ENCODE measurements at regions not wholly inside any gene's neighbourhood (a gene's known extent, or its start where the extent isn't known, plus 50 kb on each side); places are given as distances from the start of the nearest gene placed in this dataset.

- DNase-seq (ENCODE audit: low read depth): no peak
These were observed 174.0 kb upstream of the CDH20 start for GRCh38 chr18:61159246-61159645.

- no peak for DNase-seq (ENCODE audit: low read depth)
These were observed 168.9 kb upstream of the CDH20 start for GRCh38 chr18:61164321-61164720.

GRCh38 chr18:61167902-61168301 is 165.3 kb upstream of the CDH20 start:
- no peak for DNase-seq (ENCODE audit: low read depth)

- no peak for DNase-seq (ENCODE audit: low read depth)
These were observed 163.8 kb upstream of the CDH20 start for GRCh38 chr18:61169386-61169785.

- no peak for DNase-seq (ENCODE audit: low read depth)
These were observed 160.6 kb upstream of the CDH20 start for GRCh38 chr18:61172624-61173023.

- no peak for DNase-seq (ENCODE audit: low read depth)
These were observed 159.7 kb upstream of the CDH20 start for GRCh38 chr18:61173554-61173953.

- DNase-seq (ENCODE audit: low read depth): no peak
These were observed 149.4 kb upstream of the CDH20 start for GRCh38 chr18:61183798-61184197.

GRCh38 chr18:61187971-61188370 is 145.3 kb upstream of the CDH20 start:
- DNase-seq (ENCODE audit: low read depth): no peak

- no peak for DNase-seq (ENCODE audit: low read depth)
These were observed 143.9 kb upstream of the CDH20 start for GRCh38 chr18:61189376-61189775.

GRCh38 chr18:61194726-61195125 is 138.5 kb upstream of the CDH20 start:
- DNase-seq (ENCODE audit: low read depth): no peak

- no peak for DNase-seq (ENCODE audit: low read depth)
These were observed 136.5 kb upstream of the CDH20 start for GRCh38 chr18:61196750-61197149.

GRCh38 chr18:61198486-61198885 is 134.7 kb upstream of the CDH20 start:
- DNase-seq (ENCODE audit: low read depth): no peak

GRCh38 chr18:61199171-61199848 is 133.9 kb upstream of the CDH20 start:
- no peak for DNase-seq (ENCODE audit: low read depth)

GRCh38 chr18:61201511-61201910 is 131.7 kb upstream of the CDH20 start:
- DNase-seq (ENCODE audit: low read depth): no peak

- no peak for DNase-seq (ENCODE audit: low read depth)
These were observed 130.1 kb upstream of the CDH20 start for GRCh38 chr18:61203151-61203550.

GRCh38 chr18:61209801-61210200 is 123.4 kb upstream of the CDH20 start:
- no peak for DNase-seq (ENCODE audit: low read depth)

GRCh38 chr18:61216051-61216450 is 117.2 kb upstream of the CDH20 start:
- DNase-seq (ENCODE audit: low read depth): no peak

- DNase-seq (ENCODE audit: low read depth): no peak
These were observed 111.0 kb upstream of the CDH20 start for GRCh38 chr18:61222206-61222605.

- DNase-seq (ENCODE audit: low read depth): no peak
These were observed 107.9 kb upstream of the CDH20 start for GRCh38 chr18:61225336-61225735.

- DNase-seq (ENCODE audit: low read depth): no peak
These were observed 96.7 kb upstream of the CDH20 start for GRCh38 chr18:61236356-61237057.

GRCh38 chr18:61237529-61237928 is 95.7 kb upstream of the CDH20 start:
- no peak for DNase-seq (ENCODE audit: low read depth)

GRCh38 chr18:61239051-61239450 is 94.2 kb upstream of the CDH20 start:
- DNase-seq (ENCODE audit: low read depth): no peak

- no peak for DNase-seq (ENCODE audit: low read depth)
These were observed 91.9 kb upstream of the CDH20 start for GRCh38 chr18:61241260-61241853.
